NAMALWA (cell line): ENCODE measurements at regions not wholly inside any gene's neighbourhood (a gene's known extent, or its start where the extent isn't known, plus 50 kb on each side); places are given as distances from the start of the nearest gene placed in this dataset.
"Not testable (repeated sequence)": the region's sequence is repeated elsewhere in the genome, so short reads cannot be mapped to it uniquely, and the experiment has no call there.

Experiments
- DNase-seq: peaks from one replicate; pipeline ENCODE4 v3.0.0-alpha.2; 2015; ENCODE audit warnings: low spot score

DNA sequence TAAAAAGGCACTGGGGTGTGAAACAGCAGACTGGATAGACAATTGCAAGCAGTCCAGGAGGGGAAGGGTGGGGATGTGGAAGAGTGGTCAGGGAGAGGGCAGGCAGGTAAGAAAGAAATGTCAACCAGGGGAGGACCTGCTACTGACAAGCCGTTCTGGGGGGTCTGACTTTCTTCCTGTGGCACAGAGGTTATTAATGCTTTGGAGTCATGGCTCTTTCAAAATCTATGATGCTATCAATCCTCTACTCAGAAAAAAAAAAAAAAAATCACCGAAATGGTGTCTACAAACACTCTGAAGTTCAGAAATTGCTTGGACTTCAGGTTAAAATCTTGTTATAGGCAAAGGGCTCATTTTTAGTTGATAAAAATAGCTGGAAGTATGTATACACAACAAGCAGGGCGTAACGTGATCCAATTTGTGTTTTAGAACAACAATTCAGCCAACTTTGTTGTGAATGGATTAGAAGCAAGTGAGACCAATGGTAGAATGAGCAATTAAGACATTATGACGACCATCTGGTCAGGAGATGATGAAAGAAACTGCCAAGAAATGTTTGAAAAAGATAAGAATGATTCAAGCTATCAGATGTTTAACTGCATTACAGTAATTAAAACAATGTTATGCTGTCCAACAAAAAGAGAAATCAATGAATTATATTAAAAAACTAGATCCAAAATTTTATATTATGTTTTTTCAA lies 255.2 kb downstream of the DEPDC1B start:
- no peak for DNase-seq

- no peak for DNase-seq
Measured at GRCh38 chr5:60439552-60439951, 260.4 kb downstream of the DEPDC1B start.

GRCh38 chr5:60437308-60437707 lies 262.7 kb downstream of the DEPDC1B start:
- no peak for DNase-seq

DNA sequence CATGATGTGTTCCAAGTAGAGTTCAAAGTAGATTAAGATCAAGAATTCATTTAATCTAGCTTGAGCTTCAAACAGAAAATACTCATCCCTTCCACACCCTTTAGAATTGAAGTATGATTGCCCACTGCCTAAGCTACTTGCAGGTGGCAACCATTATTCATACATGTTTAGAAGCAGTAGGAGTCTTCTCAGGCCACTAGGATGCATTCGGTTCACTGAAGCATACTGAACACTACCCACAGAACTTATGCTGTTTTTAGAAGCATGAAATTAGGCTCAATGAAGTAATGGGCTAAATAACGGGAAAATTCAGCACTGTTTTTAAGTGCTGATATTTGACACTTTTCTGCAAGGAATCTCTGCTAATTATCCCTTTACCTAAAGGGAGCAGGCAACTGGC lies 263.4 kb downstream of the DEPDC1B start:
- DNase-seq, result peak; percentile 46

GRCh38 chr5:60435808-60436207 lies 264.2 kb downstream of the DEPDC1B start:
- DNase-seq, result no peak

DNA sequence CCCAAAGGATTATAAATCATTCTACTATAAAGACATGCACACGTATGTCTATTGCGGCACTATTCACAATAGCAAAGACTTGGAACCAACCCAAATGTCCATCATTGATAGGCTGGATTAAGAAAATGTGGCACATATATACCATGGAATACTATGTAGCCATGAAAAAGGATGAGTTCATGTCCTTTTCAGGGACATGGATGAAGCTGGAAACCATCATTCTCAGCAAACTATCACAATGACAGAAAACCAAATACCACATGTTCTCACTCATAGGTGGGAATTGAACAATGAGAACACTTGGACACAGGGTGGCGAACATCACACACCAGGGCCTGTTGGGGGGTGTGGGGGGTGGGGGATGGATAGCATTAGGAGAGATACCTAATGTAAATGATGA lies 273.8 kb downstream of the DEPDC1B start:
- DNase-seq, result not testable (repeated sequence)

- not testable (repeated sequence) for DNase-seq
Measured at GRCh38 chr5:60420773-60421172, 279.2 kb downstream of the DEPDC1B start.

- no peak for DNase-seq
Measured at GRCh38 chr5:60417500-60418181, 282.3 kb downstream of the DEPDC1B start.

GRCh38 chr5:60415443-60415842 lies 284.5 kb downstream of the DEPDC1B start:
- no peak for DNase-seq

- DNase-seq, result no peak
Measured at GRCh38 chr5:60410427-60410826, 289.5 kb downstream of the DEPDC1B start.

DNA sequence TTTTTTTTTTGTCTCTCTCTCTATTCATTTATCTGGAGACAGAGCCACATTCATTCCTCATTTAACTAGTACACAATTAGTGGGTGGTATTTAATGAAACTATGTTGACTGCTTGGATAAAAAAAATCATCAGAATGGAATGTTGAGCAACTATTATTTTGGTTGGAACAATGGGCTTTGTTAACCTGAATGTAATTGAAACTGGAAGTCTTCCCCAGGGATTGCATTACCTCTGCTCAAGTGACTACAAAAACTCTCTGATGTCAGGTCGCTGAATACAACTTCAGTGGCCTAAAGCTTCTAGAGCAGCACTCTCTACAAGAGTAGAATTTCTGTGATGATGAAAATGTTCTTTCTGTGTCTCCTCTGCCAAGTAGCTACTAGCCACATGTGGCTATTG lies 295.8 kb downstream of the DEPDC1B start:
- DNase-seq, result no peak

DNA sequence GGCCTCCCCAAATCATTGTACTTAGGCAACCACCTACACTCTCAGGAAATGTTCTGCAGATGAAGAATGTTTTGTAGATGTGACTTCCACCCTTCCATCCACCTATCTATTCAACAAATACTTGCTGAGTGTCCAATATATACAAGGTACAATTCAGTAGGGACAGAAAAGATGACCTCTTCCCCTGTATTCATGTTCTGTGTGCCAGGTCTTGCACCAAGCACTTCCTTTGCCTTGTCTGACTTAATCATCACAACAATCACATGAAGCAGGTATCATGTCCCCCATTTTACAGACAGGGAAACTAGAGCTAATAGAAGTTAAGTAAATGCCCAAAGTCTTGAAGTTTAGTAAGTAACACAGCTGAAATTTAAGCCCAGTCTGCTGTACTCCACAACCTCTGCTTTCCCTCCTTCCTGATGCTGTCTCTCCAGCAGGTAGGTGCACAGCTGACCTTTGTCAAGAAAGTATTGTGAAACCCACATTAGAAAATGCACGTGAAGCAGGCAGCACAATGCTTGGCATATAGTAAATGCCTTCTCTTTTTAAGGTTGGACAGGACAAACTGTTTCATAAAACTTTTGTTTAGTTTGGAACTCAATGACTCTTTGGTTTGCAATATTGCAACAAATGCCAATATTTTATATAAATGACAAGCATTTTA lies 296.5 kb downstream of the DEPDC1B start:
- DNase-seq, result no peak

GRCh38 chr5:60402161-60402785 lies 297.7 kb downstream of the DEPDC1B start:
- no peak for DNase-seq

- DNase-seq, result no peak
Measured at GRCh38 chr5:60401526-60401925, 298.4 kb downstream of the DEPDC1B start.

DNA sequence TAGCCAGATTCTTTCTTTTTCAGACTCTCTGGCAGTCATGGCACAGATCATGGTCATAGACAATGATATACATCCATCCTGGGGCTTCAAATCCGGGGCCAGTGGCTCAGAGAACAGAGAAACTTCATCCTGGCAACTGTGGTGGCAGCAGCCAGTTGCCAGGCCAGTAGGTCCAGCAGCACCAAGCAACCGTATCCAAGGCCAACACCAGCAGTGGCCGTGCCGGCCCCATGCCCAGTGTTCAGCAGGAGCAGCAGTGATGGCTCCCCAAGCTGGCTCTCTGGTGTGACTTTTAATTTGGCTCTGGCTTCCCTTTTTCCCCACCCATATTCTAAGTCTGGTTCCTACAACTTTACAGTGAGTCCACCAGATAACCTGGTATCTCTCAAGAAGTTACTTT lies 300.5 kb downstream of the DEPDC1B start:
- no peak for DNase-seq

DNA sequence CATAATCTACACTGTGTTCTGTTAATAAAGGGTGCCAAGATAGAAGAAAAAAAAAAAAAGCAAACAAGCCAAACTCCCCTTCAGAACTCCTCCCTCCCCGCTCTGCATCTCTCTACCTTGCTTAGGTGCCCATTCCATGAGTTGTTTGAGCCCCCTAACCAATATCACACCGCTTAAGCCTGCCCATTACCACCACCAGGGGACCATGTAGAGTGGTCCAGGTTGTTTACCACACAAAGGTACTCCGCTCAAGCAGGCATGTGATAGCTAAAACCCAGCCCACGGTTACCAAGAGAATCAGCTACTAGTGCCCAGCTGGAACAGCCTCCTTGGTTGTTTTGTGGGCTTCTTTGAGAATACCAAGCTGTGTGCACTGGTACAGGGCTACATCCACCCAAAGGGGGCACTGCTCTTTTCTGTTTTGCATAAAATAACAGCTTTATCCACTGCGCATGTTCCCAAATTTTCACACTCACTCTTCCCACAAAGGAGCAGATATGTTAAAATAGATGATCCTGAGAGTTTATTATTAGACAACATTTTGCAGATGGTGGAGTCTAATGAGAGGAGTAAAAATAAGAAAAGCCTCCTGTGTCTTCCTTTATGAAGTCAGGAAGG lies 304.1 kb downstream of the DEPDC1B start:
- no peak for DNase-seq

GRCh38 chr5:60387051-60387440 lies 312.9 kb downstream of the DEPDC1B start:
- no peak for DNase-seq

- no peak for DNase-seq
Measured at GRCh38 chr5:60386436-60387050, 313.4 kb downstream of the DEPDC1B start.

DNA sequence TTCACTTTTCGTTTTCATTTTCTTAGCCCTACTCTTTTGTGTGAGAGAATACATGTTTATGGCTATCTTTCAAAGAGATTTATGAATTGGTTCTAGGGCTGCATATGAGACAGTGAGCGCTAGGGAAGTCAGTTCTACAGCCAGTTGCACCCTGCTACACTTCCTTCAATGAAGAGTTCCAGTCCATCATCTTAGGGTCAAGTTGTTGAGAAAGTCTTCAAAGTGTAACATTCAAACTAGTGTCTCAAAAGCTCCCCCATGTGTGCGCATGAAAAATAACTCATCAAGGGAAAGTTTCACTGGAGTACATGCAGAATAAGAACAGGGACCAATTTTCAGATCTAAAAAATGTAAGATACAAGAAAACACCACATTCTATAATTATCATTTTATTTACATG lies 317.2 kb downstream of the DEPDC1B start:
- DNase-seq, result peak; percentile 32

DNA sequence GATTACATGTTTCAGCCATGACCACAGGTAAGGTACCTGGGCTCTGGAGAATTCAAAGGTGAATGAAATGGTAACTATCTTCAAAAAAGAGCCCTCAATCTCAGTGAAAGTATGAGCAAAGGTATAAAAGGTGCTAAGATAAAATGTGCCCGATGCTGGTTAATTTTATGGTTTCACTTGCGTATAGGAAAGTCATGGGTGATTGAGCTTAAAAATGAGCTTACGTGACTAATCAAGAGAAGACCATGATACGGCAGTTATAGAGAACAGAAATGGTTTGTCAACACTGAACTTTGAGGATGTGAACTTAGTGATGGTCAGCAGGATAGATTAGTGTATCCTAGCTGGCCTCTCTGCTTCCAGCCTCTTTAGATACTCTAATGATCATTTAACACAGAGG lies 320.1 kb downstream of the DEPDC1B start:
- DNase-seq, result no peak

DNA sequence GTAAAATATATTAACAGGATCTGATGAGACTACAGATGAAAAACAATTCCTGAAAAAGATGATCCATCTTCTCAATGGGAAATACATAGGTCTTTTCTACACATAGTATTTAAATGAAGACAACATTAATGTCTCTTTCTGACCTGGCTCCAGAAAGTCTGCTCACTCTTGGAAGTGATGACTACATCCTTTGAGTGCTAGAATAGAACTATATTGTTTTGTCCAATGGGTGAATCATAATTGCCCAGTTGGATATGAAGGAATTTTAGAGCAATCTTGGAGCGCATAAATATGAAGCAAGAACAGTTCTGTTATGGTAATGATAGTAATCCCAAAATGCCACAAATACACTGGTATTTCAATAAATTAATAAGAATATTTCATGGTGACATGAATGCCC lies 322.1 kb downstream of the DEPDC1B start:
- no peak for DNase-seq

GRCh38 chr5:60376860-60377259 lies 323.1 kb downstream of the DEPDC1B start:
- no peak for DNase-seq
